KMS-11 (cell line): ENCODE measurements at regions not wholly inside any gene's neighbourhood (a gene's known extent, or its start where the extent isn't known, plus 50 kb on each side); places are given as distances from the start of the nearest gene placed in this dataset.

Source experiments
- H2AFZ ChIP-seq: fragments of 200-600 bp; sonication (generic); 2 replicates; pipeline ENCODE4 v1.6.1; 2016; ENCODE audit warnings: antibody characterized with exemption, mixed run types, low read depth
- H3K27ac ChIP-seq: fragments of 200-600 bp; sonication (generic); 2 replicates; pipeline ENCODE4 v1.6.1; 2016; ENCODE audit warnings: mild to moderate bottlenecking, mixed run types
- H3K27me3 ChIP-seq: fragments of 200-600 bp; sonication (generic); 2 replicates; pipeline ENCODE4 v1.6.1; 2017; ENCODE audit warnings: mild to moderate bottlenecking, low read depth, mixed run types, moderate library complexity; ENCODE audit not compliant: insufficient read depth
- H3K36me3 ChIP-seq: fragments of 200-600 bp; sonication (generic); 2 replicates; pipeline ENCODE4 v1.6.1; 2017; ENCODE audit warnings: mild to moderate bottlenecking, mixed run types; ENCODE audit not compliant: insufficient read depth
- H3K4me1 ChIP-seq: fragments of 200-600 bp; sonication (generic); 2 replicates; pipeline ENCODE4 v1.6.1; 2016; ENCODE audit warnings: mild to moderate bottlenecking, low read depth, mixed run types; ENCODE audit not compliant: poor library complexity, severe bottlenecking
- H3K4me2 ChIP-seq: fragments of 200-600 bp; sonication (generic); 2 replicates; pipeline ENCODE4 v1.7.0; 2016; ENCODE audit warnings: mild to moderate bottlenecking, mixed run types
- H3K4me3 ChIP-seq: fragments of 200-600 bp; sonication (generic); IDR thresholded peaks from 2 replicates; pipeline ENCODE4 v1.6.1; 2017; ENCODE audit warnings: low read depth, low read length, mixed read lengths; ENCODE audit not compliant: insufficient read depth
- H3K79me2 ChIP-seq: fragments of 200-600 bp; sonication (generic); 2 replicates; pipeline ENCODE4 v1.6.1; 2016; ENCODE audit warnings: low read depth, mixed run types; ENCODE audit not compliant: insufficient read depth
- H3K9ac ChIP-seq: fragments of 200-600 bp; sonication (generic); 2 replicates; pipeline ENCODE4 v1.6.1; 2016; ENCODE audit warnings: mild to moderate bottlenecking, mixed run types
- H4K20me1 ChIP-seq: fragments of 200-600 bp; sonication (generic); 2 replicates; pipeline ENCODE4 v1.6.1; 2016; ENCODE audit warnings: mild to moderate bottlenecking, mixed run types; ENCODE audit not compliant: insufficient read depth
- CTCF ChIP-seq: fragments of 200-600 bp; sonication (generic); conservative IDR thresholded peaks from 2 replicates; pipeline ENCODE4 v1.6.1; 2017; ENCODE audit warnings: low read depth, mild to moderate bottlenecking, antibody characterized with exemption, low read length, moderate library complexity, mixed read lengths

GRCh38 chr11:134541951-134542350 is 129.9 kb upstream of the B3GAT1 start:
- Histone ChIP-seq H3K36me3 (no peaks in the 10 kb centered on the region), H2AFZ (no peak overlapping the region), H3K27me3 (no peaks in the 10 kb centered on the region), H4K20me1 (no peaks in the 10 kb centered on the region), H3K79me2 (no peaks in the 10 kb centered on the region), H3K27ac (no peak overlapping the region), H3K4me1 (no peaks in the 10 kb centered on the region), H3K9ac (no peak overlapping the region), H3K4me2 (no peak overlapping the region), H3K4me3 (no peak overlapping the region)
- no peak for TF ChIP-seq CTCF

GRCh38 chr11:134541355-134541754 is 129.3 kb upstream of the B3GAT1 start:
- Histone ChIP-seq H3K4me1 (no peaks in the 10 kb centered on the region), H3K36me3 (no peaks in the 10 kb centered on the region), H3K27me3 (no peaks in the 10 kb centered on the region), H3K79me2 (no peaks in the 10 kb centered on the region), H3K4me3 (no peak overlapping the region), H4K20me1 (no peaks in the 10 kb centered on the region), H3K9ac (no peak overlapping the region), H3K4me2 (no peak overlapping the region), H2AFZ (no peak overlapping the region), H3K27ac (no peak overlapping the region)
- TF ChIP-seq CTCF = no peak

GRCh38 chr11:134539285-134539684 is 127.2 kb upstream of the B3GAT1 start:
- Histone ChIP-seq H3K27me3 (no peaks in the 10 kb centered on the region), H4K20me1 (no peaks in the 10 kb centered on the region)

DNA sequence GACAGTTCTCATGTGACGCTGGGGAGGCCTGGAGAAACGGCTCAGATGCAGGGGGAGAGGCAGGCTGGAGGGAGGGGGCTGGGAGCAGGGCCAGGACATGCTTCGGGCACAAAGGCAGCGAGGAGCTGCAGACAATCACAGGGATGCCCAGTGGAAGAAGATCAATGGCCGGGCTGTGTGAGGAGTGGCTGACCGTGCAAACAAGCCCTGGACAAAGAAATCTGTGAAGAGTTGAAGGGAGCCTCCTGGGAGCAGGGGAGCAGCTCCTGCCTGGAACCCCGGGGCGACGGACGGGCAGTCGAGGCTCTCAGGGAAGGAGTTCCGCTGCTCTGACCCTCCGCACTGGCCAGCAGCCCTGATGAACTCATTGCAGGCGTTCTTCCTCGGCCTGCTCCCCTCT is 126.7 kb upstream of the B3GAT1 start:
- TF ChIP-seq CTCF = no peak

More at GRCh38 chr11:134539285-134539684, 127.2 kb upstream of the B3GAT1 start:
- no peaks in the 10 kb centered on the region for H3K4me1 ChIP-seq
- no peak overlapping the region for H3K9ac ChIP-seq
- no peak overlapping the region for H3K4me2 ChIP-seq
- no peak overlapping the region for H2AFZ ChIP-seq
- no peak overlapping the region for H3K4me3 ChIP-seq
- no peaks in the 10 kb centered on the region for H3K36me3 ChIP-seq
- TF ChIP-seq CTCF = no peak
- H3K27ac ChIP-seq = no peak overlapping the region
- H3K79me2 ChIP-seq = no peaks in the 10 kb centered on the region

GRCh38 chr11:134537941-134538340 is 125.9 kb upstream of the B3GAT1 start:
- Histone ChIP-seq H3K27ac (no peak overlapping the region), H3K4me3 (no peak overlapping the region), H3K79me2 (no peaks in the 10 kb centered on the region), H3K27me3 (no peaks in the 10 kb centered on the region), H3K4me2 (no peak overlapping the region), H4K20me1 (no peaks in the 10 kb centered on the region), H2AFZ (no peak overlapping the region), H3K4me1 (no peaks in the 10 kb centered on the region), H3K36me3 (no peaks in the 10 kb centered on the region), H3K9ac (no peak overlapping the region)
- no peak for TF ChIP-seq CTCF

More for the DNA sequence above, 126.7 kb upstream of the B3GAT1 start:
- no peaks in the 10 kb centered on the region for H3K4me1 ChIP-seq
- no peak overlapping the region for H3K4me3 ChIP-seq
- no peaks in the 10 kb centered on the region for H3K79me2 ChIP-seq
- no peak overlapping the region for H3K4me2 ChIP-seq
- no peaks in the 10 kb centered on the region for H3K36me3 ChIP-seq
- no peak overlapping the region for H3K27ac ChIP-seq
- no peaks in the 10 kb centered on the region for H3K27me3 ChIP-seq
- no peak overlapping the region for H3K9ac ChIP-seq
- H2AFZ ChIP-seq = no peak overlapping the region
- no peaks in the 10 kb centered on the region for H4K20me1 ChIP-seq
